SK-N-SH (cell line): ENCODE measurements at regions not wholly inside any gene's neighbourhood (a gene's known extent, or its start where the extent isn't known, plus 50 kb on each side); places are given as distances from the start of the nearest gene placed in this dataset.

Experiments used
- CTCF ChIA-PET: fragments of 300-600, 350-600 bp; formaldehyde crosslinking; extraction: SDS; loops from one replicate; lab custom pipeline; 2021; lab: Yijun Ruan, JAX
- POLR2A ChIA-PET: fragments of 350-600 bp; sonication (Branson Sonifier 250); formaldehyde crosslinking; extraction: SDS; loops from one replicate; lab custom pipeline; 2020; ENCODE audit warnings: antibody characterized with exemption, inconsistent platforms; lab: Yijun Ruan, JAX
- DNase-seq: peaks from one replicate; pipeline ENCODE4 v3.0.0; 2012
- H2AFZ ChIP-seq: fragments of 200-600 bp; sonication (generic); 2 replicates; pipeline ENCODE4 v1.8.1; 2016; ENCODE audit warnings: antibody characterized with exemption, mild to moderate bottlenecking, low read depth
- H3F3A ChIP-seq: fragments of 200-600 bp; sonication (generic); replicated peaks from 2 replicates; pipeline ENCODE3; 2016; ENCODE audit warnings: antibody characterized with exemption, mild to moderate bottlenecking; ENCODE audit not compliant: insufficient read depth
- H3K27ac ChIP-seq, 2 experiments: fragments of 200-500 bp in 1 of 2; fragments of 200-600 bp in 1 of 2; sonication (Bioruptor generic) in 1 of 2; sonication (generic), shearing (Covaris generic) in 1 of 2; 2 replicates each; pipeline versions ENCODE4 v1.5.1 to v1.6.1; 2014 to 2016; ENCODE audit warnings: low read depth in 2 of 2, inconsistent platforms in 1 of 2, low read length in 1 of 2, mild to moderate bottlenecking in 1 of 2, mixed read lengths in 1 of 2
- H3K27me3 ChIP-seq: fragments of 200-600 bp; sonication (generic), shearing (Covaris generic); 2 replicates; pipeline ENCODE4 v1.6.1; 2016; ENCODE audit warnings: mixed run types; ENCODE audit not compliant: insufficient read depth
- H3K36me3 ChIP-seq, 2 experiments: fragments of 200-500 bp in 1 of 2; fragments of 200-600 bp in 1 of 2; sonication (Bioruptor generic) in 1 of 2; sonication (generic) in 1 of 2; replicated peaks in 1 of 2; 2 replicates each; pipeline versions ENCODE3 to v1.5.1; 2014 to 2016; ENCODE audit warnings: low read length in 1 of 2, mild to moderate bottlenecking in 1 of 2; ENCODE audit not compliant: insufficient read depth in 2 of 2, control insufficient read depth in 1 of 2
- H3K4me1 ChIP-seq, 2 experiments: fragments of 200-500 bp in 1 of 2; fragments of 200-600 bp in 1 of 2; sonication (Bioruptor generic) in 1 of 2; sonication (generic), shearing (Covaris generic) in 1 of 2; 2 replicates each; pipeline versions ENCODE4 v1.5.1 to v1.6.1; 2014 to 2016; ENCODE audit warnings: low read depth in 1 of 2, low read length in 1 of 2, mixed run types in 1 of 2; ENCODE audit not compliant: insufficient read depth in 2 of 2, control insufficient read depth in 1 of 2
- H3K4me2 ChIP-seq: fragments of 200-600 bp; sonication (generic), shearing (Covaris generic); 2 replicates; pipeline ENCODE4 v1.6.1; 2017; ENCODE audit warnings: mixed run types
- H3K4me3 ChIP-seq, 2 experiments: fragments of 200-500 bp in 1 of 2; fragments of 200-600 bp in 1 of 2; sonication (Bioruptor generic) in 1 of 2; sonication (generic), shearing (Covaris generic) in 1 of 2; 2 replicates each; pipeline versions ENCODE4 v1.5.1 to v1.8.1; 2014 to 2016; ENCODE audit warnings: low read depth in 2 of 2, inconsistent platforms in 1 of 2, low read length in 1 of 2, mild to moderate bottlenecking in 1 of 2, mixed read lengths in 1 of 2, moderate library complexity in 1 of 2
- H3K79me2 ChIP-seq: fragments of 200-600 bp; sonication (generic); 2 replicates; pipeline ENCODE4 v1.8.1; 2017; ENCODE audit warnings: mild to moderate bottlenecking; ENCODE audit not compliant: insufficient read depth
- H3K9ac ChIP-seq: fragments of 200-600 bp; sonication (generic); 2 replicates; pipeline ENCODE4 v1.6.1; 2017; ENCODE audit warnings: mixed run types
- H3K9me2 ChIP-seq: fragments of 200-600 bp; sonication (generic); 2 replicates; pipeline ENCODE4 v1.6.1; 2017; ENCODE audit warnings: mixed run types
- H3K9me3 ChIP-seq: fragments of 200-600 bp; sonication (generic); 2 replicates; pipeline ENCODE4 v1.6.1; 2017; ENCODE audit warnings: mixed run types, mild to moderate bottlenecking, moderate library complexity
- H4K20me1 ChIP-seq: fragments of 200-600 bp; sonication (generic); 2 replicates; pipeline ENCODE4 v1.6.1; 2017; ENCODE audit warnings: mild to moderate bottlenecking, mixed run types; ENCODE audit not compliant: insufficient read depth
- CHD2 ChIP-seq: fragments of 150-350 bp; IDR thresholded peaks from 2 replicates; pipeline ENCODE4 v1.6.1; 2018; ENCODE audit warnings: low read length; ENCODE audit not compliant: partially characterized antibody
- ELF1 ChIP-seq: IDR thresholded peaks from 2 replicates; pipeline ENCODE4 v1.4.0; 2012
- EP300 ChIP-seq, 2 experiments: IDR thresholded peaks; 2 replicates each; pipeline versions ENCODE4 v1.4.0 to v1.6.1; 2012; ENCODE audit warnings: borderline replicate concordance in 1 of 2, low read depth in 1 of 2, low read length in 1 of 2
- EZH2phosphoT487 ChIP-seq: fragments of 200-600 bp; sonication (generic); IDR thresholded peaks from 2 replicates; pipeline ENCODE4 v1.6.1; 2017; ENCODE audit warnings: low read depth, mixed run types, mild to moderate bottlenecking, antibody characterized with exemption, moderate library complexity, borderline replicate concordance
- FOSL2 ChIP-seq: IDR thresholded peaks from 2 replicates; pipeline ENCODE4 v1.4.0; 2012; ENCODE audit warnings: low read depth, mild to moderate bottlenecking, moderate library complexity, borderline replicate concordance
- GABPA ChIP-seq: IDR thresholded peaks from 2 replicates; pipeline ENCODE4 v1.4.0; 2012; ENCODE audit warnings: low read depth, mild to moderate bottlenecking
- GATA2 ChIP-seq: sonication (generic); formaldehyde crosslinking; IDR thresholded peaks from 2 replicates; pipeline ENCODE4 v1.5.0; 2020; ENCODE audit warnings: mild to moderate bottlenecking, missing genetic modification reagents
- IRF3 ChIP-seq: fragments of 150-350 bp; IDR thresholded peaks from 2 replicates; pipeline ENCODE4 v1.6.1; 2016; ENCODE audit warnings: mild to moderate bottlenecking, low read depth, low read length
- MEF2A ChIP-seq: IDR thresholded peaks from 2 replicates; pipeline ENCODE4 v1.4.0; 2012; ENCODE audit warnings: low read depth, borderline replicate concordance
- MXI1 ChIP-seq: IDR thresholded peaks from 2 replicates; pipeline ENCODE4 v1.6.1; 2012; ENCODE audit warnings: mild to moderate bottlenecking, low read depth, low read length, improper control_type of control experiment
- NFIC ChIP-seq: IDR thresholded peaks from 2 replicates; pipeline ENCODE4 v1.4.0; 2012; ENCODE audit warnings: borderline replicate concordance
- NRF1 ChIP-seq: IDR thresholded peaks from 2 replicates; pipeline ENCODE4 v1.6.1; 2012; ENCODE audit warnings: low read depth, mild to moderate bottlenecking, low read length
- PBX3 ChIP-seq: IDR thresholded peaks from 2 replicates; pipeline ENCODE4; 2012
- POLR2AphosphoS5 ChIP-seq: IDR thresholded peaks from 2 replicates; pipeline ENCODE4 v1.6.1; 2012; ENCODE audit warnings: low read depth, low read length
- RAD21 ChIP-seq: IDR thresholded peaks from 2 replicates; pipeline ENCODE4 v1.6.1; 2012; ENCODE audit warnings: mild to moderate bottlenecking, low read length
- RCOR1 ChIP-seq: fragments of 150-350 bp; IDR thresholded peaks from 2 replicates; pipeline ENCODE4 v1.6.1; 2017; ENCODE audit warnings: antibody characterized with exemption, low read length
- RFX5 ChIP-seq: IDR thresholded peaks from 2 replicates; pipeline ENCODE4 v1.6.1; 2012; ENCODE audit warnings: mild to moderate bottlenecking, improper control_type of control experiment, low read length
- RXRA ChIP-seq: IDR thresholded peaks from 2 replicates; pipeline ENCODE4 v1.4.0; 2012; ENCODE audit warnings: low read depth, mild to moderate bottlenecking, borderline replicate concordance
- SIN3A ChIP-seq: IDR thresholded peaks from 2 replicates; pipeline ENCODE4 v1.6.1; 2012; ENCODE audit warnings: low read depth, mild to moderate bottlenecking, low read length, moderate library complexity, borderline replicate concordance
- SMC3 ChIP-seq: IDR thresholded peaks from 2 replicates; pipeline ENCODE4 v1.6.1; 2012; ENCODE audit warnings: low read depth, low read length, improper control_type of control experiment
- TAF1 ChIP-seq: IDR thresholded peaks from 2 replicates; pipeline ENCODE4 v1.6.1; 2012; ENCODE audit warnings: low read depth, mild to moderate bottlenecking, low read length, moderate library complexity, borderline replicate concordance
- TCF12 ChIP-seq: IDR thresholded peaks from 2 replicates; pipeline ENCODE4 v1.4.0; 2012
- TEAD4 ChIP-seq: IDR thresholded peaks from 2 replicates; pipeline ENCODE4 v1.4.0; 2012; ENCODE audit warnings: mild to moderate bottlenecking, borderline replicate concordance; ENCODE audit not compliant: insufficient read depth
- USF2 ChIP-seq: fragments of 150-350 bp; IDR thresholded peaks from 2 replicates; pipeline ENCODE4 v1.6.1; 2017; ENCODE audit warnings: antibody characterized with exemption, low read length, low read depth, borderline replicate concordance
- YY1 ChIP-seq: IDR thresholded peaks from 2 replicates; pipeline ENCODE4 v1.4.0; 2012; ENCODE audit warnings: low read depth, mild to moderate bottlenecking
- WGBS: methylation state at CpG from one replicate; pipeline ENCODE4 v1.1.6; 2017; ENCODE audit warnings: low lambda C conversion rate; 5-methylcytosine and 5-hydroxymethylcytosine counted together

- Histone ChIP-seq H3K9ac (no peak overlapping the region), H3K4me1 (no peaks in the 10 kb centered on the region; a peak in 1 of 4 replicates), H3K36me3 (peaks cover 0 to 2% of the 10 kb centered on the region in 2 experiments), H3K9me3 (no peaks in the 10 kb centered on the region), H3K4me2 (no peak overlapping the region), H2AFZ (no peak overlapping the region), H3K27me3 (no peaks in the 10 kb centered on the region), H3K27ac (no peak overlapping the region), H3K9me2 (no peaks in the 10 kb centered on the region), H4K20me1 (no peaks in the 10 kb centered on the region), H3K79me2 (no peaks in the 10 kb centered on the region), H3F3A (no peaks in the 10 kb centered on the region), H3K4me3 (no peak overlapping the region)
- no peak for DNase-seq
- ChIA-PET CTCF (no interaction called here), POLR2A (no interaction called here)
- no peak for TF ChIP-seq SMC3
- no peak for TF ChIP-seq TCF12
- TF ChIP-seq GATA2 (CRISPR knock-in tag), result no peak
- TF ChIP-seq MXI1, result no peak
- no peak for TF ChIP-seq USF2
- TF ChIP-seq EZH2phosphoT487, result no peak
- TF ChIP-seq YY1, result no peak
- TF ChIP-seq CHD2, result no peak
- TF ChIP-seq MEF2A, result no peak
- TF ChIP-seq GABPA, result no peak
- TF ChIP-seq POLR2AphosphoS5, result no peak
- no peak for TF ChIP-seq ELF1
- no peak for TF ChIP-seq NFIC
- TF ChIP-seq TAF1, result no peak
- no peak for TF ChIP-seq RFX5
- TF ChIP-seq RAD21, result no peak
- TF ChIP-seq RXRA, result no peak
- TF ChIP-seq PBX3, result no peak
- 64% methylated on average over 6 of the region's 6 CpGs for WGBS
These were observed 426.2 kb downstream of the PCDH7 start for GRCh38 chr4:31146366-31146765.

GRCh38 chr4:31148990-31149389, 428.8 kb downstream of the PCDH7 start:
- H3K4me2 ChIP-seq, result no peak overlapping the region
- no peaks in the 10 kb centered on the region for H4K20me1 ChIP-seq
- POLR2A ChIA-PET, result no interaction called here
- H3F3A ChIP-seq, result no peaks in the 10 kb centered on the region
- no peak overlapping the region for H3K4me3 ChIP-seq
- no peak for DNase-seq
- 16% methylated on average over 1 of the region's 1 CpG for WGBS
- H3K27me3 ChIP-seq, result no peaks in the 10 kb centered on the region
- H3K9me3 ChIP-seq, result no peaks in the 10 kb centered on the region
- no peaks in the 10 kb centered on the region for H3K79me2 ChIP-seq
- H3K27ac ChIP-seq, result no peak overlapping the region
- no peaks in the 10 kb centered on the region for H3K36me3 ChIP-seq
- H3K9ac ChIP-seq, result no peak overlapping the region
- CTCF ChIA-PET, result no interaction called here
- H3K9me2 ChIP-seq, result no peaks in the 10 kb centered on the region
- no peak overlapping the region for H2AFZ ChIP-seq
- no peaks in the 10 kb centered on the region for H3K4me1 ChIP-seq
- TF ChIP-seq EZH2phosphoT487 (no peak), EP300 (IDR thresholded peaks at IDR 0.05; ENCODE audit: borderline replicate concordance in 1 of 2, low read depth in 1 of 2, low read length in 1 of 2) (no peak), POLR2AphosphoS5 (no peak), SIN3A (no peak), NRF1 (no peak), IRF3 (no peak), FOSL2 (no peak), RXRA (no peak), TEAD4 (no peak), PBX3 (no peak), GABPA (no peak), RCOR1 (no peak), USF2 (no peak), NFIC (no peak)
